ENCODE measurements at regions not wholly inside any gene's neighbourhood (a gene's known extent, or its start where the extent isn't known, plus 50 kb on each side); places are given as distances from the start of the nearest gene placed in this dataset.
A peak's percentile ranks its signal among the peaks of the same experiment; 100 is the strongest.

DNA sequence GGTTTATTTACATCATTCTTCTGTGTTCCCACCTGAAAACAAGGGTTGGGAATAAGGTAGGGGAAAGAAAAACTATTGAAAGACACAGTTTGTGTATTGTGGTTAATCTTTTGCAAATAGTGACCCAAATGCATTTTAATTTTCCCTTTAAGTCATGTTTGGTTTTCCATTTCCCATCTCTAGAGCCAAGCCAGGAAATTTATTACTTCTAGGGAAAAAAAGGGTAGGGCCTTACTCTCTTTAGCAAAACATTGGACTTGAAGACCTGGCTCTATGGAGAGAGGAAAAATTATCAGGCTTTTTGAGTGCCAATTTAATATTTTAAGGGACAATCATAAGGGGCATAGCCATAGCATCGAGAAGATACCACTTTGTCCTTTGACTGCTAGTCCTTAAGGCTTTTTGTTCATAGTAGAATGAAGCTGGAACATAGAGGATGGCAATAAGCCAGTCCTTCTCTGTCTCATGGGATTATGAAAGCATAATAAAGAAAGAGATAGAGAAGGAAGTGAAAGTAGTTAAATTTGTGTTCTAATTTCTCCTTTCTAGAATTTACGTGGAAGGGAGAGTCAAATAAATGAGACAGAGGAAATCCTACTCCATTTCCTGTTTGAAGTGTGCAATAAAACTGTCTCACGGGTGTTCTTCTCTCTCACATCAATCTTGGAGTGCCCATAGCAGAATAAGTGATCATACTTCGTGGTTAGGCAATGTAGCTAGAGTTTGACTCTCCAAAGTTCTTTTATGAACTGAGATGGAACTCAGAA is 50.9 kb upstream of the PPFIA2 start:
- Mint-ChIP-seq H3K27ac (ENCODE audit: unreplicated experiment) (peak overlapping the region; percentile 18), H3K27me3 (ENCODE audit: low read depth, unreplicated experiment) (no peaks in the 10 kb centered on the region), H3K4me3 (ENCODE audit: unreplicated experiment) (no peak overlapping the region), H3K9me3 (ENCODE audit: unreplicated experiment) (peaks cover 14% of the 10 kb centered on the region), H3K36me3 (ENCODE audit: low read depth, unreplicated experiment) (no peaks in the 10 kb centered on the region), H3K4me1 (ENCODE audit: low read depth, unreplicated experiment) (peaks cover 2% of the 10 kb centered on the region)
- H4K20me1 ChIP-seq (ENCODE audit: insufficient read depth, low read length): no peaks in the 10 kb centered on the region
- H3K9ac ChIP-seq (ENCODE audit: low read length): no peak overlapping the region
- no peak for FAIRE-seq
- no peak overlapping the region for H3K27ac ChIP-seq (ENCODE audit: low read depth, low read length)
- TF ChIP-seq EZH2 (IDR thresholded peaks at IDR 0.05; ENCODE audit: insufficient read depth, low read length): no peak
- TF ChIP-seq, protein P1, sequence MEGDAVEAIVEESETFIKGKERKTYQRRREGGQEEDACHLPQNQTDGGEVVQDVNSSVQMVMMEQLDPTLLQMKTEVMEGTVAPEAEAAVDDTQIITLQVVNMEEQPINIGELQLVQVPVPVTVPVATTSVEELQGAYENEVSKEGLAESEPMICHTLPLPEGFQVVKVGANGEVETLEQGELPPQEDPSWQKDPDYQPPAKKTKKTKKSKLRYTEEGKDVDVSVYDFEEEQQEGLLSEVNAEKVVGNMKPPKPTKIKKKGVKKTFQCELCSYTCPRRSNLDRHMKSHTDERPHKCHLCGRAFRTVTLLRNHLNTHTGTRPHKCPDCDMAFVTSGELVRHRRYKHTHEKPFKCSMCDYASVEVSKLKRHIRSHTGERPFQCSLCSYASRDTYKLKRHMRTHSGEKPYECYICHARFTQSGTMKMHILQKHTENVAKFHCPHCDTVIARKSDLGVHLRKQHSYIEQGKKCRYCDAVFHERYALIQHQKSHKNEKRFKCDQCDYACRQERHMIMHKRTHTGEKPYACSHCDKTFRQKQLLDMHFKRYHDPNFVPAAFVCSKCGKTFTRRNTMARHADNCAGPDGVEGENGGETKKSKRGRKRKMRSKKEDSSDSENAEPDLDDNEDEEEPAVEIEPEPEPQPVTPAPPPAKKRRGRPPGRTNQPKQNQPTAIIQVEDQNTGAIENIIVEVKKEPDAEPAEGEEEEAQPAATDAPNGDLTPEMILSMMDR (IDR thresholded peaks at IDR 0.05; ENCODE audit: insufficient read depth, low read depth, low read length): no peak
- peaks cover 3% of the 10 kb centered on the region for H3K4me1 ChIP-seq (ENCODE audit: insufficient read depth, low read length)
- no peak overlapping the region for H3K4me2 ChIP-seq (ENCODE audit: low read length)
- no peak overlapping the region for H2AFZ ChIP-seq (ENCODE audit: low read depth, low read length)
- DNase-seq (ENCODE audit: low read depth): no peak
- no peaks in the 10 kb centered on the region for H3K36me3 ChIP-seq (ENCODE audit: insufficient read depth, low read length)
- H3K27me3 ChIP-seq (ENCODE audit: insufficient read depth, low read length): no peaks in the 10 kb centered on the region
- no peaks in the 10 kb centered on the region for H3K79me2 ChIP-seq (ENCODE audit: insufficient read depth, low read length)
- peaks cover 3% of the 10 kb centered on the region for H3K9me3 ChIP-seq (ENCODE audit: insufficient read depth, low read depth, low read length)
- no peak overlapping the region for H3K4me3 ChIP-seq (ENCODE audit: insufficient read depth, low read depth, low read length)

DNA sequence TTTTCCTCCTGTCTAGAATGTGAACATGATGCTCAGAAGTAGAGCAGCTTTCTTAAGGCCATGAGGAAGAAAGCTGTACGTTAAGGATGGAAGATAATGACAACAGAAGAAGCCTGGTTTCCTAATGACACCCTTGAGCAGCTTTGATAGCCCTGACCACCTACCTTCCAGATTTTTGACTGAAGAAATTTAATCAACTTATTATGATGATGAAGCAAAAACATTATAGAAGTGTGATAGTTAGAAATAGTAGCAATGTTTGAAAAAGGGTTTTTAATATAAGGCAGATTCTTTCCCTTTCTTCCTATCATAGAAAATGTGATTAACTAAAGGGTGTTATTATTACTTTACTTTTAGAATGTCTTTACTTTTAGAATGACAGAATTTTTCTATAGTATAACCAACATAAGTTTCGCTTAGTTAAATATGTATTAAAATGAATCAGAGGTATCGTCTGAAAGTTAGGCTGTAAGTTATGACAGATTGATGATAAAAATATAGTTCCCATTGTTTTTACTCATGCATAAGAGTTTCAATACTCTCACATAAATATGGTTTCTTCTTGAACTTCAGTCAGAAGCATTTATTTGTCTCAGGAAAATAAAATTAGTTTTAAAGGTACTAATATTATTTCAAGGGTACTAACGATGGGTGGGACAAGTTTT is 50.1 kb upstream of the PPFIA2 start:
- H4K20me1 ChIP-seq (ENCODE audit: insufficient read depth, low read length): no peaks in the 10 kb centered on the region
- Mint-ChIP-seq H3K9me3 (ENCODE audit: unreplicated experiment) (peaks cover 9% of the 10 kb centered on the region), H3K36me3 (ENCODE audit: low read depth, unreplicated experiment) (no peaks in the 10 kb centered on the region), H3K4me1 (ENCODE audit: low read depth, unreplicated experiment) (peaks cover 2% of the 10 kb centered on the region), H3K27ac (ENCODE audit: unreplicated experiment) (no peak overlapping the region), H3K27me3 (ENCODE audit: low read depth, unreplicated experiment) (no peaks in the 10 kb centered on the region), H3K4me3 (ENCODE audit: unreplicated experiment) (no peak overlapping the region)
- H3K27me3 ChIP-seq (ENCODE audit: insufficient read depth, low read length): no peaks in the 10 kb centered on the region
- H3K4me2 ChIP-seq (ENCODE audit: low read length): no peak overlapping the region
- FAIRE-seq (no peak), DNase-seq (ENCODE audit: low read depth) (no peak)
- H3K4me1 ChIP-seq (ENCODE audit: insufficient read depth, low read length): peaks cover 3% of the 10 kb centered on the region
- H3K4me3 ChIP-seq (ENCODE audit: insufficient read depth, low read depth, low read length): no peak overlapping the region
- no peak overlapping the region for H2AFZ ChIP-seq (ENCODE audit: low read depth, low read length)
- peaks cover 3% of the 10 kb centered on the region for H3K9me3 ChIP-seq (ENCODE audit: insufficient read depth, low read depth, low read length)
- no peak for TF ChIP-seq EZH2 (IDR thresholded peaks at IDR 0.05; ENCODE audit: insufficient read depth, low read length)
- TF ChIP-seq, protein P1 (IDR thresholded peaks at IDR 0.05; ENCODE audit: insufficient read depth, low read depth, low read length): no peak
- H3K27ac ChIP-seq (ENCODE audit: low read depth, low read length): no peak overlapping the region
- H3K9ac ChIP-seq (ENCODE audit: low read length): no peak overlapping the region
- no peaks in the 10 kb centered on the region for H3K36me3 ChIP-seq (ENCODE audit: insufficient read depth, low read length)
- no peaks in the 10 kb centered on the region for H3K79me2 ChIP-seq (ENCODE audit: insufficient read depth, low read length)

All from astrocyte (in vitro differentiated cells and primary cell).